Heart right ventricle (tissue), 16 donors: ENCODE measurements at regions not wholly inside any gene's neighbourhood (a gene's known extent, or its start where the extent isn't known, plus 50 kb on each side); places are given as distances from the start of the nearest gene placed in this dataset.
A peak's percentile ranks its signal among the peaks of the same experiment; 100 is the strongest.

ENCODE experiments used
- ATAC-seq, 8 donors: fragments of 200-7000 bp; cut with Tn5 transposase; one replicate each; pipeline ENCODE4 v1.9.1; 2020; ENCODE audit warnings: mild to moderate bottlenecking in 8 of 8, moderate library complexity in 8 of 8, moderate number of reproducible peaks in 1 of 8
- DNase-seq, 2 donors: peaks; one replicate each; pipeline ENCODE4 v3.0.0-alpha.2; 2020
- H3K27ac ChIP-seq, 10 donors: fragments of 200-600 bp; sonication (generic) in 2 of 10; one replicate each; pipeline versions ENCODE4 v1.5.0 to v1.8.0; 2020 to 2022; ENCODE audit warnings: mild to moderate bottlenecking in 3 of 10
- H3K27me3 ChIP-seq, 7 donors: fragments of 200-600 bp; one replicate each; pipeline ENCODE4 v1.8.0; 2021 to 2022; ENCODE audit warnings: mild to moderate bottlenecking in 2 of 7
- H3K36me3 ChIP-seq, 9 donors: fragments of 200-600 bp; sonication (generic) in 1 of 9; one replicate each; pipeline versions ENCODE4 v1.5.0 to v1.8.0; 2020 to 2022; ENCODE audit warnings: mild to moderate bottlenecking in 2 of 9
- H3K4me1 ChIP-seq, 9 donors: fragments of 200-600 bp; sonication (generic) in 1 of 9; one replicate each; pipeline versions ENCODE4 v1.5.0 to v1.8.0; 2020 to 2022; ENCODE audit warnings: mild to moderate bottlenecking in 4 of 9
- H3K4me3 ChIP-seq, 10 donors: fragments of 200-600 bp; sonication (generic) in 2 of 10; one replicate each; pipeline versions ENCODE4 v1.5.0 to v1.8.0; 2020 to 2022; ENCODE audit warnings: mild to moderate bottlenecking in 7 of 10, moderate library complexity in 2 of 10
- H3K9me3 ChIP-seq, 11 donors: fragments of 200-600 bp in 10 of 11; sonication (generic) in 2 of 11; one replicate each; pipeline versions ENCODE4 v1.5.0 to v1.8.0; 2013 to 2022; ENCODE audit warnings: mild to moderate bottlenecking in 2 of 11, control low read depth in 1 of 11, moderate library complexity in 1 of 11
- WGBS, 2 donors: extraction: QIAGEN DNeasy Blood & Tissue Kit; methylation state at CpG; one replicate each; pipeline ENCODE4 v1.1.7; 2013; ENCODE audit warnings: inconsistent platforms in 1 of 2; 5-methylcytosine and 5-hydroxymethylcytosine counted together
- intact Hi-C, 10 donors: fragments of 100-400 bp; cut with DNase I; formaldehyde crosslinking; loops; one replicate each; pipeline versions ENCODE4 v1.11.1 to v1.14.2; 2022
- TF ChIP-seq, protein P1 (sequence below), 9 donors: fragments of 200-600 bp; sonication (generic) in 2 of 9; IDR thresholded peaks; one replicate each; pipeline versions ENCODE4 v1.5.0 to v1.8.0; 2021 to 2022; ENCODE audit warnings: antibody characterized with exemption in 9 of 9, mild to moderate bottlenecking in 5 of 9, moderate library complexity in 1 of 9
- donor health status: Arrhythmogenic right ventricular cardiomyopathy.
- donor health status: ischemic (EF 13 %, LVEDD 7.1; RV severe dilation, severe dysfunction).
- donor health status: healthy with polysubstance abuse.
- donor health status: DM: no; HTN: yes; CAD: no.
- donor health status: DM: no; HTN: no; CAD: no.
- donor health status: ischemic (EF 25% LVEDD 6.9; RV normal size, moderate dysfunction).
- donor health status: ischemic (EF 25% LVEDD 5.7; RV mildly dilated, moderate dysfunction).
- donor health status: healthy.
- donor health status: DM: yes; HTN: yes; CAD: no.
- donor health status: Ischemic cardiomyopathy.
- donor health status: ischemic (EF 35%, LVEDD 5.7; RV mildly dilated, moderate dysfunction).
- donor health status: nonischemic (EF 11% LVEDD 7.7; RV severe dilation, severe dysfunction).
- donor health status: DM: yes; HTN: yes; CAD: no.
- donor health status: PGD.
- donor health status: ischemic (EF 29% LVEDD 5.4; RV normal size, mild dysfunction).
- donor health status: nonischemic (EF 23%, LVEDD 6.1; RV moderate dilation, normal function).

- intact Hi-C loops = no loop called here
- no peak overlapping the region for H3K27ac ChIP-seq
- no peaks in the 10 kb centered on the region for H3K36me3 ChIP-seq
- WGBS, 2 donors = 81 to 85% methylated on average over 24 of the region's 24 CpGs
- no peak overlapping the region for H3K4me3 ChIP-seq
- peaks cover 0 to 43% (median 31%) of the 10 kb centered on the region in 7 donors for H3K27me3 ChIP-seq
- ATAC-seq (peak in 1 of 8 donors; percentile 22), DNase-seq (no peak)
- H3K9me3 ChIP-seq = no peaks in the 10 kb centered on the region
- TF ChIP-seq, protein P1, sequence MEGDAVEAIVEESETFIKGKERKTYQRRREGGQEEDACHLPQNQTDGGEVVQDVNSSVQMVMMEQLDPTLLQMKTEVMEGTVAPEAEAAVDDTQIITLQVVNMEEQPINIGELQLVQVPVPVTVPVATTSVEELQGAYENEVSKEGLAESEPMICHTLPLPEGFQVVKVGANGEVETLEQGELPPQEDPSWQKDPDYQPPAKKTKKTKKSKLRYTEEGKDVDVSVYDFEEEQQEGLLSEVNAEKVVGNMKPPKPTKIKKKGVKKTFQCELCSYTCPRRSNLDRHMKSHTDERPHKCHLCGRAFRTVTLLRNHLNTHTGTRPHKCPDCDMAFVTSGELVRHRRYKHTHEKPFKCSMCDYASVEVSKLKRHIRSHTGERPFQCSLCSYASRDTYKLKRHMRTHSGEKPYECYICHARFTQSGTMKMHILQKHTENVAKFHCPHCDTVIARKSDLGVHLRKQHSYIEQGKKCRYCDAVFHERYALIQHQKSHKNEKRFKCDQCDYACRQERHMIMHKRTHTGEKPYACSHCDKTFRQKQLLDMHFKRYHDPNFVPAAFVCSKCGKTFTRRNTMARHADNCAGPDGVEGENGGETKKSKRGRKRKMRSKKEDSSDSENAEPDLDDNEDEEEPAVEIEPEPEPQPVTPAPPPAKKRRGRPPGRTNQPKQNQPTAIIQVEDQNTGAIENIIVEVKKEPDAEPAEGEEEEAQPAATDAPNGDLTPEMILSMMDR (IDR thresholded peaks at IDR 0.05) = no peak
- no peaks in the 10 kb centered on the region for H3K4me1 ChIP-seq
Observed at GRCh38 chr1:204751883-204752687, 66.5 kb upstream of the LRRN2 start.

DNA sequence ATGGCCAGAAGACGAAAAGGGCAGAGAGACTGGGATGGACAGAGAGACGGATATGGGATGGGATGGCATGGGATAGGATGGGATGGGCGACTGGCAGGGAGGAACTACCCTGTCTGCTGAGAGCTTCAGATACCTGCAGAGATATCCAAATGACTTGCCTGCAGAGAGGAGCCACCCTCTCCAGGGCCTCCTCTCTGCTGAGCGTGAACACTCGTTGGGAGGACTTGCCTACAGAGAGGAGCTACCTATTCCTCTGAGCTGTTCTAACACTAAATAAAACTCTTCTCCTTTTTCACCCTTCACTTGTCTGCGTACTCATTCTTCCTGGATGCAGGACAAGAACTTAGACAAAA lies 67.1 kb upstream of the LRRN2 start:
- DNase-seq (no peak), ATAC-seq (no peak)
- no peak overlapping the region for H3K27ac ChIP-seq
- H3K4me3 ChIP-seq = no peak overlapping the region
- 90 to 91% methylated on average over 6 of the region's 6 CpGs for WGBS, 2 donors
- H3K27me3 ChIP-seq = peaks cover 0 to 43% (median 31%) of the 10 kb centered on the region in 7 donors
- H3K9me3 ChIP-seq = no peaks in the 10 kb centered on the region
- H3K36me3 ChIP-seq = no peaks in the 10 kb centered on the region
- TF ChIP-seq, protein P1 (IDR thresholded peaks at IDR 0.05) = no peak
- no peaks in the 10 kb centered on the region for H3K4me1 ChIP-seq
- intact Hi-C loops = no loop called here

- TF ChIP-seq, protein P1 (IDR thresholded peaks at IDR 0.05) = no peak
- no peak overlapping the region for H3K27ac ChIP-seq
- no peaks in the 10 kb centered on the region for H3K36me3 ChIP-seq
- H3K27me3 ChIP-seq = peaks cover 0 to 43% (median 27%) of the 10 kb centered on the region in 7 donors
- 89 to 93% methylated on average over 6 of the region's 6 CpGs for WGBS, 2 donors
- ATAC-seq = no peak
- intact Hi-C loops = no loop called here
- DNase-seq = no peak
- no peaks in the 10 kb centered on the region for H3K4me1 ChIP-seq
- no peaks in the 10 kb centered on the region for H3K9me3 ChIP-seq
- H3K4me3 ChIP-seq = no peak overlapping the region
Observed at GRCh38 chr1:204754821-204755220, 69.3 kb upstream of the LRRN2 start.

GRCh38 chr1:204756349-204756748 lies 70.8 kb upstream of the LRRN2 start:
- Histone ChIP-seq H3K27me3 (peaks cover 0 to 35% (median 23%) of the 10 kb centered on the region in 7 donors), H3K27ac (no peak overlapping the region), H3K9me3 (peaks cover 0 to 5% (median 0%) of the 10 kb centered on the region in 11 donors), H3K4me3 (no peak overlapping the region), H3K36me3 (no peaks in the 10 kb centered on the region), H3K4me1 (no peaks in the 10 kb centered on the region)
- 93 to 95% methylated on average over 7 of the region's 7 CpGs for WGBS, 2 donors
- intact Hi-C loops = no loop called here
- TF ChIP-seq, protein P1 (IDR thresholded peaks at IDR 0.05) = no peak
- DNase-seq (no peak), ATAC-seq (no peak)
